H1 (cell line): ENCODE measurements at regions not wholly inside any gene's neighbourhood (a gene's known extent, or its start where the extent isn't known, plus 50 kb on each side); places are given as distances from the start of the nearest gene placed in this dataset.

Experiments used
- CHD2 ChIP-seq: IDR thresholded peaks from 2 replicates; pipeline ENCODE4 v1.6.1; 2012; ENCODE audit warnings: low read length, improper control_type of control experiment
- CTCF ChIP-seq, 3 experiments: IDR thresholded peaks; 1 replicate in 2 of 3; 2 replicates in 1 of 3; pipeline versions ENCODE4 v1.5.1 to v1.6.1; 2011; ENCODE audit warnings: low read length in 3 of 3, mild to moderate bottlenecking in 3 of 3, inconsistent platforms in 2 of 3, low read depth in 1 of 3, moderate library complexity in 1 of 3; ENCODE audit not compliant: insufficient read depth in 1 of 3; ENCODE audit errors: control extremely low read depth in 1 of 3
- EZH2 ChIP-seq: fragments of 200-600 bp; sonication (generic); IDR thresholded peaks from 2 replicates; pipeline ENCODE4 v1.7.1; 2012; ENCODE audit warnings: low read depth, mild to moderate bottlenecking, moderate library complexity, low read length, inconsistent platforms; ENCODE audit not compliant: severe bottlenecking
- JUND ChIP-seq: IDR thresholded peaks from 2 replicates; pipeline ENCODE4 v1.6.1; 2011; ENCODE audit warnings: mild to moderate bottlenecking, improper control_type of control experiment, low read length
- POLR2AphosphoS5 ChIP-seq: IDR thresholded peaks from 2 replicates; pipeline ENCODE4 v1.6.1; 2011; ENCODE audit warnings: low read depth, low read length
- RFX5 ChIP-seq: IDR thresholded peaks from 2 replicates; pipeline ENCODE4 v1.6.1; 2011; ENCODE audit warnings: low read depth, low read length, improper control_type of control experiment, borderline replicate concordance
- RNF2 ChIP-seq: fragments of 200-900, 300-1000 bp; sonication (generic); IDR thresholded peaks from 2 replicates; pipeline ENCODE4 v1.7.1; 2016; ENCODE audit warnings: borderline replicate concordance, low read depth, mild to moderate bottlenecking, antibody characterized with exemption, low read length; ENCODE audit not compliant: poor library complexity, severe bottlenecking; ENCODE audit errors: missing control alignments
- SUZ12 ChIP-seq: fragments of 200-600 bp; sonication (generic); IDR thresholded peaks from 2 replicates; pipeline ENCODE4 v1.6.1; 2012; ENCODE audit warnings: mild to moderate bottlenecking, inconsistent platforms, low read length, moderate library complexity, mixed read lengths
- USF2 ChIP-seq: IDR thresholded peaks from 2 replicates; pipeline ENCODE4 v1.6.1; 2011; ENCODE audit warnings: low read length, improper control_type of control experiment

GRCh38 chr11:29321293-29322132 lies 695.3 kb downstream of the KCNA4 start:
- TF ChIP-seq JUND (no peak), EZH2 (no peak), CTCF (IDR thresholded peaks at IDR 0.05; ENCODE audit: control extremely low read depth in 1 of 3, insufficient read depth in 1 of 3, low read depth in 1 of 3, low read length in 3 of 3) (no peak), USF2 (no peak), SUZ12 (no peak), POLR2AphosphoS5 (no peak), CHD2 (no peak), RFX5 (no peak), RNF2 (no peak)
